ENCODE measurements at regions not wholly inside any gene's neighbourhood (a gene's known extent, or its start where the extent isn't known, plus 50 kb on each side); places are given as distances from the start of the nearest gene placed in this dataset.

- TF ChIP-seq CTCF (IDR thresholded peaks at IDR 0.05) (no peak), POLR2A (IDR thresholded peaks at IDR 0.05) (no peak), POLR2AphosphoS5 (IDR thresholded peaks at IDR 0.05) (no peak)
Measured at GRCh38 chr16:75801307-75801706, 75.0 kb upstream of the CPHXL start.
